GM21825 (cell line): ENCODE measurements at regions not wholly inside any gene's neighbourhood (a gene's known extent, or its start where the extent isn't known, plus 50 kb on each side); places are given as distances from the start of the nearest gene placed in this dataset.

ENCODE experiments used
- ATAC-seq: cut with Tn5 transposase; IDR thresholded peaks from one replicate; pipeline ENCODE4 v1.9.1; 2021; ENCODE audit warnings: mild to moderate bottlenecking, moderate library complexity; ENCODE audit not compliant: unreplicated experiment

DNA sequence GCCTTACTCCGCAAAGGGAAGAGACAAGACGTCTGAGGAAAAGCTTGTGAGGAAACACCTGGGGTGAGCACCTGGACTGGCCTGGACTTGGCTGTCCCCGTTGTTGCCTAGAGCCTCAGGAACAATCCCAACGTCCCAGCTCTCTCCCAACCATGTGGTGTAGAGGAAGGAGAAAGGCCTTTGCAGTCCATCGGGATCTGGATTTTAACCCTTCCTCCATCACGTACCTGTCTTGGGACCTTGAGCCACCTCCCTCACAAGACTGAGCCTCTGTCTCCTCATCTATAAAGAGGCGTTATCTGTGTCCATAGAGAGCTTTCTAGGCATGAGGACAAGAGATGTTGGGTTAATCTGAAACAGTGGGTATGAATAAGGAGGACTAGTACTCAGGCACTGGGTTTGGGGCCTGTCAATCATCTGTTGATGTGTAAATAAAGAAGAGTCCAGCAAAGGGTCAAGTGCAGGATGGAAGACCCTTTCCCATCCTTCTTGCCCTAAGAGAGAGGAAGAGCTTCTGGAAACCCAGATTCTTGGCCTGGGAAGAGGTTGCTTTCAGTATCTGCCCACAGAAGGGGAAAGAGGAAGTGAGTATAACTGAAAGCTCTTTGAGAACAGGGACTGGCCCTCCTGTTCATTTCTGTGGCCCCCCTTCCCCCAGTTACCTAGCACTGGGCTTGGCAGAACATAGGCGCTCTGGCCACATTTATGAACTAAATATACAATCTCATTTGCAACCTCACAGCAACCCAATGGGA is 137.1 kb downstream of the PJA1 start:
- ATAC-seq = peak; percentile 85

DNA sequence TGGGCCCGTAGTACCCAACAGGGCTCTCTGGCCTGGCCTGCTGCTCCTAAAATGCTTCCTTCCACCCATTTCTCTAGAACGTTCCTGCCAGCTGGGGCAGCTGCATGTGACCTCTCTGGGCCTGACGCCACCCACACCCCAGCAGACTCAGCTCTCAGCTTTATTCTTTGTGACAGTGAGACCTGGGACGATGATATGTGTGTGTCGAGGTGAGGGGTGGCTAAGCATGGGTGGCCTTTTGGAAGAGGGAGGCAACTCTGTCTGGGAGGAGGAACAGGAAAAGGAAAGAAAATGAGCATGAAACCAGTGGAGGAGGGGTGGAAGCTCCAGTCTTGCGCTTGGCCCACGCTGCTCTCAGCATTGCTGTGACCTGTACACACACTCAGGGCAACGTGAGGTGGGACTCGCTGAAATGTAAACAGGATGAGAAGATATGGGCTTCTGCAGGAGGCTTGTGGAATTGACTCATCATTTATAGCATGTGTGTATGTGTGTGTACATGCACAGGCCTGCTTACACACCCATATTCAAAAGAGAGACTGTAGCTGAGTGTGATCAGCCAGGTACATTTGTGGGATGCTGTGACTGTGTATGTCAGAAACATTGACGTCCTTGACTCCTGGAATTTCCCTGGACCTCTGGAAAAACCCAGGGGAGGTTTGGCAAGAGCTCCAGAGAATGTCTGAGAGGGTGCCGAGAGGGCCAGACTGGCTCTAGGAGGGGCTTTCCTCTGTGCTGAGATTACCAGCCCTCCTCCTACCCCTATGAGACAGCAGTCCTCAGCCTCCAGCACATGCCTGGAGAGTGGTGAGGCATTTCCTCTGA is 137.9 kb downstream of the PJA1 start:
- peak; percentile 53 for ATAC-seq

DNA sequence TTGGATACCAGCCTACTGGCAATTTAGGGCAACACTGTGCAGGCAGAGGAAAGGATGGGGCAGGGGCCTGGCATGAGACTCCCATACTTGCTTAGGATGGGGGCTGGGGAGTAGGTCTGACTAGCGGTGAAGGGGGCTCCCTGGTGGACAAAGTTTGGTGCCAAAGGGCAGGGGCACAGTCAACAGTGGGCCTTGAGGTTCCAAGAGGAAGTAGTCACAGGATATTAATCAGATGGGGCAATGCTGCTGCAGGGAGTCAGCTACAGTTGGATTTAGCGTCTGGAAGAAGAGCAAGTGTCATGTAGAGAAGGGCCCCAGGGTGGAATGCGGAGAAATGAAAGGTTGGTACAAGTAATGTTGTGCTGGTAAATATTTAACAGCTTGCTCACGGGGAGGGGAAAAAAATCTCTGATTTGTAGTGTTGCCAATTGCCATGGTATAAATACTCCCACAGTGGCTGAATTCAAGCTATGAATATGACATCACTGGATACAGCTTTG is 139.4 kb downstream of the PJA1 start:
- no peak for ATAC-seq

- no peak for ATAC-seq
Observed at GRCh38 chrX:69024931-69025330, 140.3 kb downstream of the PJA1 start.

DNA sequence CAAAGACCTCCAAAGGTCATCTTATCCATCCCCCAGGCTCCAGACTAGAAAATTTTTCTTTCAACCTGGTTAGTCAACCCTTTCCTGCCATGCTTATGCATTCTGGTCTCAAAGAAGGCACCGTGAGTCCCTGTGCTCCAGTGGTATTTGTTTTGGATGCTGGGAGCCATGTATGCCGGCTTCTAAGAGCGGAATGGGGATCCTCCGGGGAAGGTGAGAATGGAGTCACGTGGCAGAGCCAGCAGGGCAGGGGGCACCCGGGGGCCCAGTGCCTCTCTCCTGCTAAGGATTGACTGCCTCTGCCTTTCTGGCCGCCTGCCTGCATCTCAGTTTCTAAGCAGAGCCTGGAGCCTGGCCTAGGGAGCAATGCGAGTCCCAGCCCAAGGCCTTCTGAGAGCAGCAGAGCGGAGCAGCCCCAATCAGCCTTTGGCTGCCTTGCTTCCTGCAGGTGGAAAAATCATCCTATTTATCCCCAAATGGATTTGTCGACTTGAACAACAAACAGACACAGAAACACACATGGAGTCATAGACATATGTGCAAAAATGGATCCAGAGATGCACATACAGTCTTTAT is 141.0 kb downstream of the PJA1 start:
- ATAC-seq = no peak

DNA sequence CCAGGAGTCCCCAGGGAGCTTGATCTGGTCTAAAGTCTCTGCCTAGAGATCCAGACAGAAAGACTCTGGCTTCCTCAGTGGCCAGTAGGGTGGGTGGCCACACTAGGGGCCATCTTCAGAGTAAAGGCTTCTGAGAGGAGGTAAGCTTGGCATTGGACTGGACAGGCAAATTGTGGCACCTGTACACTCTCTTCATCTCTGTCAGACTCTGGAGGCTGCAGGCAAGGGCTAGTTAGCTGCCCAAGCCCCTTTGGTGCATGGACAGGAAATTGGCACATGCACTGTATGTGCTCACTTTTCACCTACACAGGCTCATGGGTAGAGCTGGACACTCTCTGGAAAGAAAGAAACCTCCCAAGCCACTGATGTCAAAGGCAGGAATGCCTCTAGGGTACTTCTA is 142.8 kb downstream of the PJA1 start:
- ATAC-seq = no peak

DNA sequence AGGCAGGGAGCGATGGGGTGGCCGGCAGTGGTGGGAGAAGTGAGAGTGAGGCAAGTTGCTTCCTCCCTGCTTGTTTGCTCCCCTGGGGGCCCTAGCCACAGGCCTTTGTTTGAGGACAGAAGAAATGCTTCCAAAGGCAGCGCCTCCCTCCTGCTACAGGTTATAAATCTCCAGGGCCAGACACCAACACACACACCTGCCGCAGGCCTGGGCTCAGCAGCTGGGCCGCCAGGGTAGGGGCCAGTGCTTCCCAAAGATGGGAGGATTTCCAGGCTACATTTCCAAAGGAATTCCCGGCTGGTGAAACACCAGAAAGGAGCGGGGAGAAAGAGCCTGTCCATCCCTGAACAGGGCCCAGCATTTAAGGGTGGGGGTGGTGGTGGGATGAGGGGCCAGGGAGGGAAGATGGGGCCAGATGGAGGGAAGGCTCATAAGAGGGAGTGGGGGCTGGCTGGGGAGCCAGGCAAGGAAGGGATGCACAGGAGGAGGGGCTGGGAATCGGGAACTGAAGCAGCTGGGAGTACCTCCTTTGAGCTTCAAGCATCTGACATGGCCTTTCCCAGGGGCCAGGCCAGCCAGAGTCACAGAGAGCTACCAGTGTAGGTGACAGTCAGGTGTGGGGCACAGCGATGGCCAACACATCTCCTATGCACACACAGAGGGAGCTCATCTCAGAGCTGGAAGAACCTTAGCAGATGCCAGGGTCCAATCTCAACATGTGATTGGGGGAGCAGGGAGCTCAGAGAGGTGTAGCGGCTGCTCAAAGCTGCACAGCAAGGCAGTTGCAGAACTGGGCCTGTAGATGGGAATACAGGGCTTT is 143.9 kb downstream of the PJA1 start:
- ATAC-seq = no peak

GRCh38 chrX:69020316-69020715 is 144.9 kb downstream of the PJA1 start:
- ATAC-seq = no peak

- ATAC-seq = no peak
Observed at GRCh38 chrX:69019073-69019890, 146.0 kb downstream of the PJA1 start.

DNA sequence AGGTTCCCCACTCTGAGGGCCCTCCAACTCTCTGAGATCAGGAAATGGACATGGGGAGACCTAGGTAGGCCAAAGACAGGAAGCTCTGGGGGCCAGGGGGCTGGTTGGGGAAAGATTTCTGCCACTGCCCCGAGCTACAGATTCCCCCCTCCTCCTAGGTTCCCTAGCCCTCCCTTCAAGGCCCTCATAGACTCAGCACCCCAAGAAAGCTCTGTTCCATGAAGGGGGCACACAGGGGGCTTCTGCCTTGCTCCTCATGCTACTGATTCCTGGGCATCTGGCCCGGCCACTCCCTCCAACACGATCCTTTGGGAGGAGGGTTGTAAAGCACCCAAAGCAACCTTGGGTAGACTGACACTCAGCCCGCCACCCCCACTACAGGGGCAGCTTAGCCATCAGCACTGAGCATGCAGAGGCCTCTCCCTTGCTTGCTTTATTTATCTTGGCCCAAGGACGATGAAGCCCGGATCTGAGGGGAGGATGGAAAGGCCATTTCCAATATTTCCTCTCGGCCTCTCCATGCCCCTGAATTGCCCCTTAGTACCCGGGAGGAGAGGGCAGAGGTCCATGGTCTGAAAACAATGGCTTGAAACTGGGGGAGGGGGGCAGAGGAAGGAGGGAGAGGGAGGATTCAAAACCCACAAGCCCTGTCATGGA is 146.7 kb downstream of the PJA1 start:
- no peak for ATAC-seq

DNA sequence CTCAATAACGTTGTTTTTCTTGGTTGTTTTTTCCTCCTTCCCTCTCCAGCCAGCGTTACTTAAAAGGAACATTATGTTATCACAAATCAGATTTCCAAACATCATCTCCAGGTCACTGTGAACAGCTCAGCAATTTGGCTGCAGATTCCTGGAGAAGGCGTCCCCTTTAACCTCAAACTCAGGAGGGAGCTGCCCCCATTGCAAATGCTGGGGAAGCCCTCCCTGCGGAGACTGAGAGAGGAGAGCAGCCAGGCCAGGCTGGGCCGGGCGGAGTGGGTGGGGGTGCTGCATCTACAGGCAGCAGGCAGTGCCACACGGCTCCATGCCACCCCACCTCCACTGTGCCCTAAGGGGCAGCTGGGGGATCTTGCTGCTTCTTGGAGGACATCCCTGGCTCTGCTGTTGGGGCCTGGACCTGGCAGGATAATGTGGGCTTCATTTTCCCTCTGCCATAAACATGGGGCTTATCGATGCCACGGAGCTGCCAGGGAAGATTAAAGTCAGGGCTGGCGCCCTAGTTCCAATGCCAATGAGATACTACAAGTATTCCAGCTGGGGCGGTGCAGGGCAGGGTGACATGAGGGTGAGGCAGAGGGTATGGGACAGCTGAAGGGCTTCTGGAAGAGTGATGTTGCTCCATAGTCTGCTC is 148.8 kb downstream of the PJA1 start:
- no peak for ATAC-seq

DNA sequence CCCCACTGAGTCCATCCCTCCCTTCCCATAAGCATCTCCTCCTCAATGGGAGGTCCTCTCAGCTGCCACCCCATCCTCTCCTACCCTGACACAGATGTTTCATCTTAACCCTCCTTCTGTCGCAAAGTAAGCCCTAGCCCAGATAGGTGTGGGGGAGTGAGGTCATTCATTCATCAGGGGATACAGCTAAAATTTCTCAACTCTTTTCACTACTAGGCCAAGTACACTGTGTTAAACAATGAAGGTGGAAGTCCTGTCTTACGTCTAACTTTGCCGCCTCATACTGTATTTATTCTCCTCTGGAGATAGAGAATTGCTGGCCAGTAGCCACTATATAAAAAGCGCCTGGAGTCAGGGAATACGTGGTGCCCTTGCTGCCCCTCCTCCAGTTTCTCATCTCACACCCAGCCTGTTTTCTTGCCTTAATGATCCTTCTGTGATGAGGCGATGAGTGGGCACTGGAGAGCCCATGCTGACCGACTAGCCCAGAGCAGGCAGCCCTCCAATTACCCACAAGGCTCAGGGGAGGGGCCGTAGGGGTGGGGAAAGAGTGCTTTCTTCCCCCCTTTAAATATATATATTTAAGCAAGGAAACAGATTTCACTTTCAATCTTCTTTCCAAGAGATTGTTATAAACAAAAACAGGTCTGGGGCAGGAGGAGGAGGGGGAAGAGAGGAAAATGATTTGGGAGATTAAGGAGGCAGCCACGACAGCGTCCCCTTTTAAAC is 149.5 kb downstream of the PJA1 start:
- no peak for ATAC-seq

DNA sequence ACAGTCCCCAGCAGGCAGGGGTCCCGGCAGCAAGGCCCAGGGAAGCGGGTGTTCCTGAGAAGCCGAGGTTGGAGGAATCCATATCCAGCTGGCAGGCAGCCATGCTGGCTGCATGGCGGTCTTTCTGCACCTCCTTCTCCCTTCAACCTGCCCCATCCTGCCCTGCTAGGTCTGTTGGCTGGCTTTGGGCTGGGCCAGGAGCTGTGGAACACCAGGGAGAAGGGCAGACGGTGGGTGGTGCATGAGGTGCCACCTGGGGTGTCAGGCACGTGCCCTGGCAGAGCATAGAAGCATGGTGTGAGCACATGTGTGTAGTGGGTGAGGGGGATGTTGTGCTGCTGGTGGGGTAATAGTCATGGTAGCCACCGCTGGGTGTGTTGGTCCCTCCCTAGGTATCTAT is 150.1 kb downstream of the PJA1 start:
- ATAC-seq = no peak

DNA sequence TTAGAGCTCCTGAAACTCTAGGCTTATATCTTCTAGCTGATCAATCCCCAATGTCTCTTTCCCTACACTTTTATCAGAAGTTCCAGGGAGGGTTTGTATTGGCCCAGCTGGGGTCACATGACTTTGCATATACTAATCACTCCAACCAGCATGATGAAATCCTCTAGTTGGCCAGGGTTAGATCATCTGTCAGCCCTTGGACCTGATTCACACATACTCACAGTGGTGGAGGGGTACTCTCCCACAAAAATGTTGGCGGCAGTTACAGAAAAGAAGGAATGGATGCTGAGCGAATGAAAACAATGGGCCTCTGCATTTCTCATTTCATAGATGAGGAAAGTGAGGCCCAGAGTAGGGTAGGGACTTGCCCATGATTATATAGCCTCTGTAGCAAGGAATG is 151.1 kb downstream of the PJA1 start:
- no peak for ATAC-seq

DNA sequence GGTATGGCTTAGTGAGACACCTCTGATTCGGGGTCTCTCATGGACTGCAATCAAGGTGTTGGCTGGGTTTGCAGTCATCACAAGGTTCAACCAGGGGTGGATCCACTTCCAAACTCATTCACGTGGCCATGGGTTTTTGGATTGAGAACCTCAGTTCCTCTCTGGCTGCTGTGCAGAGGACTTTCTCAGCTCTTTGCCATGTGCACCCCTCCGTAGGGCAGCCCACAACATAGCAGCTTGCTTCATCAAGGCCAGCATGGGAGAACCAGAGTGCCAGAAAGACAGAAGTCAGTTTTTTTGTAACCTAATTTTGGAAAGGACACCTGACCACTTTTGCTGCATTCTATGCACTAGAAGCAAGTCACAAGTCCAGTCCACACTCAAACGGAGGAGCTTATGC is 154.9 kb downstream of the PJA1 start:
- no peak for ATAC-seq

GRCh38 chrX:69000877-69001276 is 164.4 kb downstream of the PJA1 start:
- ATAC-seq = no peak

GRCh38 chrX:68999931-69000330 is 165.3 kb downstream of the PJA1 start:
- ATAC-seq = no peak

GRCh38 chrX:68999356-68999755 is 165.9 kb downstream of the PJA1 start:
- ATAC-seq = no peak
